GM12891 (cell line): ENCODE measurements at regions not wholly inside any gene's neighbourhood (a gene's known extent, or its start where the extent isn't known, plus 50 kb on each side); places are given as distances from the start of the nearest gene placed in this dataset.

Experiments used
- POLR2A ChIP-seq: IDR thresholded peaks from 2 replicates; pipeline ENCODE4 v1.6.1; 2011; ENCODE audit warnings: low read depth, low read length, control low read depth
- POLR2AphosphoS5 ChIP-seq: IDR thresholded peaks from 2 replicates; pipeline ENCODE4 v1.6.1; 2011; ENCODE audit warnings: low read depth, low read length, control low read depth
- POU2F2 ChIP-seq: IDR thresholded peaks from 2 replicates; pipeline ENCODE4 v1.6.1; 2011; ENCODE audit warnings: low read depth, mild to moderate bottlenecking, control low read depth, low read length, moderate library complexity
- TAF1 ChIP-seq: IDR thresholded peaks from 2 replicates; pipeline ENCODE4 v1.6.1; 2011; ENCODE audit warnings: low read depth, low read length, control low read depth

DNA sequence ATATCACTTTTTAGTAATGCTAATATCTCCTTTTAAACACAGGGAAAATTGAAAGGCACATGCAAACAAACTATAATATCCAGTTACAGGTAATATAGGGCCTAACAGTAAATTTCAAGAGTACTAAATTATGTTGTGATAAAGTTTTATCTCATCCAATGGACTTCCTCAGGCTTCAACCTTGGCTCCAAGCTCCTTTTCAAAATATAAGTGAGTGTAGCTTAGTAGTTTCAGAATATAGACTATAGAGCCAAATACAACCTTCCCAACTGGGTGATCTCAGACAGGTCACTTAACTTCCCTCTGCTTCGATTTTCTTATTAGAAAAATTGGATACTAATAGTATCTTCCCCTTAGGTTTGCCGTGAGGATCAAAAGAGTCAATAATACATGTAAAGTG is 93.5 kb upstream of the PARD3B start:
- TF ChIP-seq POLR2AphosphoS5: no peak
- no peak for TF ChIP-seq POLR2A
- TF ChIP-seq POU2F2: no peak
- no peak for TF ChIP-seq TAF1
